SK-N-SH (cell line): ENCODE measurements at regions not wholly inside any gene's neighbourhood (a gene's known extent, or its start where the extent isn't known, plus 50 kb on each side); places are given as distances from the start of the nearest gene placed in this dataset.

Source experiments
- CTCF ChIA-PET: fragments of 300-600, 350-600 bp; formaldehyde crosslinking; extraction: SDS; loops from one replicate; lab custom pipeline; 2021; lab: Yijun Ruan, JAX
- POLR2A ChIA-PET: fragments of 350-600 bp; sonication (Branson Sonifier 250); formaldehyde crosslinking; extraction: SDS; loops from one replicate; lab custom pipeline; 2020; ENCODE audit warnings: antibody characterized with exemption, inconsistent platforms; lab: Yijun Ruan, JAX
- DNase-seq: peaks from one replicate; pipeline ENCODE4 v3.0.0; 2012
- H2AFZ ChIP-seq: fragments of 200-600 bp; sonication (generic); 2 replicates; pipeline ENCODE4 v1.8.1; 2016; ENCODE audit warnings: antibody characterized with exemption, mild to moderate bottlenecking, low read depth
- H3F3A ChIP-seq: fragments of 200-600 bp; sonication (generic); replicated peaks from 2 replicates; pipeline ENCODE3; 2016; ENCODE audit warnings: antibody characterized with exemption, mild to moderate bottlenecking; ENCODE audit not compliant: insufficient read depth
- H3K27ac ChIP-seq, 2 experiments: fragments of 200-500 bp in 1 of 2; fragments of 200-600 bp in 1 of 2; sonication (Bioruptor generic) in 1 of 2; sonication (generic), shearing (Covaris generic) in 1 of 2; 2 replicates each; pipeline versions ENCODE4 v1.5.1 to v1.6.1; 2014 to 2016; ENCODE audit warnings: low read depth in 2 of 2, inconsistent platforms in 1 of 2, low read length in 1 of 2, mild to moderate bottlenecking in 1 of 2, mixed read lengths in 1 of 2
- H3K27me3 ChIP-seq: fragments of 200-600 bp; sonication (generic), shearing (Covaris generic); 2 replicates; pipeline ENCODE4 v1.6.1; 2016; ENCODE audit warnings: mixed run types; ENCODE audit not compliant: insufficient read depth
- H3K36me3 ChIP-seq, 2 experiments: fragments of 200-500 bp in 1 of 2; fragments of 200-600 bp in 1 of 2; sonication (Bioruptor generic) in 1 of 2; sonication (generic) in 1 of 2; replicated peaks in 1 of 2; 2 replicates each; pipeline versions ENCODE3 to v1.5.1; 2014 to 2016; ENCODE audit warnings: low read length in 1 of 2, mild to moderate bottlenecking in 1 of 2; ENCODE audit not compliant: insufficient read depth in 2 of 2, control insufficient read depth in 1 of 2
- H3K4me1 ChIP-seq, 2 experiments: fragments of 200-500 bp in 1 of 2; fragments of 200-600 bp in 1 of 2; sonication (Bioruptor generic) in 1 of 2; sonication (generic), shearing (Covaris generic) in 1 of 2; 2 replicates each; pipeline versions ENCODE4 v1.5.1 to v1.6.1; 2014 to 2016; ENCODE audit warnings: low read depth in 1 of 2, low read length in 1 of 2, mixed run types in 1 of 2; ENCODE audit not compliant: insufficient read depth in 2 of 2, control insufficient read depth in 1 of 2
- H3K4me2 ChIP-seq: fragments of 200-600 bp; sonication (generic), shearing (Covaris generic); 2 replicates; pipeline ENCODE4 v1.6.1; 2017; ENCODE audit warnings: mixed run types
- H3K4me3 ChIP-seq, 2 experiments: fragments of 200-500 bp in 1 of 2; fragments of 200-600 bp in 1 of 2; sonication (Bioruptor generic) in 1 of 2; sonication (generic), shearing (Covaris generic) in 1 of 2; 2 replicates each; pipeline versions ENCODE4 v1.5.1 to v1.8.1; 2014 to 2016; ENCODE audit warnings: low read depth in 2 of 2, inconsistent platforms in 1 of 2, low read length in 1 of 2, mild to moderate bottlenecking in 1 of 2, mixed read lengths in 1 of 2, moderate library complexity in 1 of 2
- H3K79me2 ChIP-seq: fragments of 200-600 bp; sonication (generic); 2 replicates; pipeline ENCODE4 v1.8.1; 2017; ENCODE audit warnings: mild to moderate bottlenecking; ENCODE audit not compliant: insufficient read depth
- H3K9ac ChIP-seq: fragments of 200-600 bp; sonication (generic); 2 replicates; pipeline ENCODE4 v1.6.1; 2017; ENCODE audit warnings: mixed run types
- H3K9me2 ChIP-seq: fragments of 200-600 bp; sonication (generic); 2 replicates; pipeline ENCODE4 v1.6.1; 2017; ENCODE audit warnings: mixed run types
- H3K9me3 ChIP-seq: fragments of 200-600 bp; sonication (generic); 2 replicates; pipeline ENCODE4 v1.6.1; 2017; ENCODE audit warnings: mixed run types, mild to moderate bottlenecking, moderate library complexity
- H4K20me1 ChIP-seq: fragments of 200-600 bp; sonication (generic); 2 replicates; pipeline ENCODE4 v1.6.1; 2017; ENCODE audit warnings: mild to moderate bottlenecking, mixed run types; ENCODE audit not compliant: insufficient read depth
- ELF1 ChIP-seq: IDR thresholded peaks from 2 replicates; pipeline ENCODE4 v1.4.0; 2012
- EP300 ChIP-seq, 2 experiments: IDR thresholded peaks; 2 replicates each; pipeline versions ENCODE4 v1.4.0 to v1.6.1; 2012; ENCODE audit warnings: borderline replicate concordance in 1 of 2, low read depth in 1 of 2, low read length in 1 of 2
- EZH2phosphoT487 ChIP-seq: fragments of 200-600 bp; sonication (generic); IDR thresholded peaks from 2 replicates; pipeline ENCODE4 v1.6.1; 2017; ENCODE audit warnings: low read depth, mixed run types, mild to moderate bottlenecking, antibody characterized with exemption, moderate library complexity, borderline replicate concordance
- FOXM1 ChIP-seq: IDR thresholded peaks from 2 replicates; pipeline ENCODE4 v1.4.0; 2012; ENCODE audit warnings: low read depth, mild to moderate bottlenecking
- GATA2 ChIP-seq: sonication (generic); formaldehyde crosslinking; IDR thresholded peaks from 2 replicates; pipeline ENCODE4 v1.5.0; 2020; ENCODE audit warnings: mild to moderate bottlenecking, missing genetic modification reagents
- IRF3 ChIP-seq: fragments of 150-350 bp; IDR thresholded peaks from 2 replicates; pipeline ENCODE4 v1.6.1; 2016; ENCODE audit warnings: mild to moderate bottlenecking, low read depth, low read length
- MEF2A ChIP-seq: IDR thresholded peaks from 2 replicates; pipeline ENCODE4 v1.4.0; 2012; ENCODE audit warnings: low read depth, borderline replicate concordance
- MXI1 ChIP-seq: IDR thresholded peaks from 2 replicates; pipeline ENCODE4 v1.6.1; 2012; ENCODE audit warnings: mild to moderate bottlenecking, low read depth, low read length, improper control_type of control experiment
- NFIC ChIP-seq: IDR thresholded peaks from 2 replicates; pipeline ENCODE4 v1.4.0; 2012; ENCODE audit warnings: borderline replicate concordance
- POLR2AphosphoS5 ChIP-seq: IDR thresholded peaks from 2 replicates; pipeline ENCODE4 v1.6.1; 2012; ENCODE audit warnings: low read depth, low read length
- RAD21 ChIP-seq: IDR thresholded peaks from 2 replicates; pipeline ENCODE4 v1.6.1; 2012; ENCODE audit warnings: mild to moderate bottlenecking, low read length
- RCOR1 ChIP-seq: fragments of 150-350 bp; IDR thresholded peaks from 2 replicates; pipeline ENCODE4 v1.6.1; 2017; ENCODE audit warnings: antibody characterized with exemption, low read length
- SIN3A ChIP-seq: IDR thresholded peaks from 2 replicates; pipeline ENCODE4 v1.6.1; 2012; ENCODE audit warnings: low read depth, mild to moderate bottlenecking, low read length, moderate library complexity, borderline replicate concordance
- SMC3 ChIP-seq: IDR thresholded peaks from 2 replicates; pipeline ENCODE4 v1.6.1; 2012; ENCODE audit warnings: low read depth, low read length, improper control_type of control experiment
- TAF1 ChIP-seq: IDR thresholded peaks from 2 replicates; pipeline ENCODE4 v1.6.1; 2012; ENCODE audit warnings: low read depth, mild to moderate bottlenecking, low read length, moderate library complexity, borderline replicate concordance
- TEAD4 ChIP-seq: IDR thresholded peaks from 2 replicates; pipeline ENCODE4 v1.4.0; 2012; ENCODE audit warnings: mild to moderate bottlenecking, borderline replicate concordance; ENCODE audit not compliant: insufficient read depth
- YY1 ChIP-seq: IDR thresholded peaks from 2 replicates; pipeline ENCODE4 v1.4.0; 2012; ENCODE audit warnings: low read depth, mild to moderate bottlenecking
- ZBTB33 ChIP-seq: IDR thresholded peaks from 2 replicates; pipeline ENCODE4 v1.4.0; 2012; ENCODE audit warnings: low read depth, borderline replicate concordance
- WGBS: methylation state at CpG from one replicate; pipeline ENCODE4 v1.1.6; 2017; ENCODE audit warnings: low lambda C conversion rate; 5-methylcytosine and 5-hydroxymethylcytosine counted together
- TF ChIP-seq, protein P1 (sequence below): IDR thresholded peaks from 2 replicates; pipeline ENCODE4 v1.4.0; 2012; ENCODE audit warnings: low read depth, borderline replicate concordance
- TF ChIP-seq, protein P2 (sequence below): fragments of 150-350 bp; IDR thresholded peaks from 2 replicates; pipeline ENCODE4 v1.6.1; 2017; ENCODE audit warnings: antibody characterized with exemption, low read length, low read depth, borderline replicate concordance

GRCh38 chr20:58097943-58098342 is 130.5 kb downstream of the ANKRD60 start:
- H3K27me3 ChIP-seq = no peaks in the 10 kb centered on the region
- H3K9ac ChIP-seq = no peak overlapping the region
- CTCF ChIA-PET = interaction anchor here (8.3 kb wide), 1 partner anchor 11 kb away, joined by 52 read pairs; no protein-coding TSS in a partner anchor

DNA sequence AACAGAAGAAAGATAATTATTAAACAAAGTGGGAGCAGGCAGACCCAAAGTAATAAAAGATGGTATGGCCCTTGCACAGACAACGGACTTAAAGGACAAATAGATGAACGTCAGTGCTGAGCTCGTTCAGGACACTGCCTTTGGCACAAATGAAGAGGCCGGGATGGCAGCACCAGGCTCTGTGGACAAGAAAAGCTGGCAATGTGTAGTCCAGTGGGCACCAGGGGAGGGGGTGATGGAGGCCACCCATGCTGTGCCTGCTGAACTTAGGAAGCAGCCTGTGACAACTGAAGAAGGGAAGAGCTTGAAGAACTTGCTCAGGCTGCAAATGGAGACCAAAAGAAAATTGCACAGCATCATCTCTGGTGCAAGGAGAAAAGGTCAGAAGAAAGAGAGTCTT is 131.0 kb downstream of the ANKRD60 start:
- no peaks in the 10 kb centered on the region for H3F3A ChIP-seq
- 67% methylated on average over 4 of the region's 4 CpGs for WGBS
- no peaks in the 10 kb centered on the region for H3K79me2 ChIP-seq
- H2AFZ ChIP-seq = no peak overlapping the region
- H3K4me2 ChIP-seq = no peak overlapping the region
- H3K9ac ChIP-seq = no peak overlapping the region
- ChIA-PET CTCF (interaction anchor here (1.1 to 8.3 kb wide), 2 partner anchors 10 to 475 kb away, joined by 3 to 52 read pairs; no protein-coding TSS in a partner anchor), POLR2A (no interaction called here)
- no peak overlapping the region for H3K4me3 ChIP-seq
- H3K36me3 ChIP-seq = no peaks in the 10 kb centered on the region
- H3K4me1 ChIP-seq = peaks cover 0 to 3% of the 10 kb centered on the region in 2 experiments; a peak in 1 of 4 replicates
- DNase-seq = no peak
- no peaks in the 10 kb centered on the region for H3K9me2 ChIP-seq
- no peaks in the 10 kb centered on the region for H3K27me3 ChIP-seq
- H4K20me1 ChIP-seq = no peaks in the 10 kb centered on the region
- H3K9me3 ChIP-seq = no peaks in the 10 kb centered on the region
- H3K27ac ChIP-seq = no peak overlapping the region
- TF ChIP-seq, protein P1, sequence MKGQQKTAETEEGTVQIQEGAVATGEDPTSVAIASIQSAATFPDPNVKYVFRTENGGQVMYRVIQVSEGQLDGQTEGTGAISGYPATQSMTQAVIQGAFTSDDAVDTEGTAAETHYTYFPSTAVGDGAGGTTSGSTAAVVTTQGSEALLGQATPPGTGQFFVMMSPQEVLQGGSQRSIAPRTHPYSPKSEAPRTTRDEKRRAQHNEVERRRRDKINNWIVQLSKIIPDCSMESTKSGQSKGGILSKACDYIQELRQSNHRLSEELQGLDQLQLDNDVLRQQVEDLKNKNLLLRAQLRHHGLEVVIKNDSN = no peak
- no peak for TF ChIP-seq NFIC
- TF ChIP-seq, protein P2, sequence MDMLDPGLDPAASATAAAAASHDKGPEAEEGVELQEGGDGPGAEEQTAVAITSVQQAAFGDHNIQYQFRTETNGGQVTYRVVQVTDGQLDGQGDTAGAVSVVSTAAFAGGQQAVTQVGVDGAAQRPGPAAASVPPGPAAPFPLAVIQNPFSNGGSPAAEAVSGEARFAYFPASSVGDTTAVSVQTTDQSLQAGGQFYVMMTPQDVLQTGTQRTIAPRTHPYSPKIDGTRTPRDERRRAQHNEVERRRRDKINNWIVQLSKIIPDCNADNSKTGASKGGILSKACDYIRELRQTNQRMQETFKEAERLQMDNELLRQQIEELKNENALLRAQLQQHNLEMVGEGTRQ = no peak
- TF ChIP-seq SIN3A = no peak
- TF ChIP-seq EP300 (IDR thresholded peaks at IDR 0.05; ENCODE audit: borderline replicate concordance in 1 of 2, low read depth in 1 of 2, low read length in 1 of 2) = no peak
- TF ChIP-seq POLR2AphosphoS5 = no peak
- TF ChIP-seq ZBTB33 = no peak
- TF ChIP-seq SMC3 = no peak
- no peak for TF ChIP-seq YY1
- TF ChIP-seq IRF3 = no peak
- TF ChIP-seq TAF1 = no peak
- TF ChIP-seq MXI1 = no peak
- no peak for TF ChIP-seq FOXM1

More at GRCh38 chr20:58097943-58098342, 130.5 kb downstream of the ANKRD60 start:
- Histone ChIP-seq H3K79me2 (no peaks in the 10 kb centered on the region), H3K9me2 (no peaks in the 10 kb centered on the region), H3K4me3 (no peak overlapping the region), H3K36me3 (no peaks in the 10 kb centered on the region), H4K20me1 (no peaks in the 10 kb centered on the region), H3K4me1 (peaks cover 0 to 8% of the 10 kb centered on the region in 2 experiments; a peak in 1 of 4 replicates), H3K4me2 (no peak overlapping the region), H2AFZ (no peak overlapping the region), H3K27ac (no peak overlapping the region), H3K9me3 (no peaks in the 10 kb centered on the region), H3F3A (no peaks in the 10 kb centered on the region)
- WGBS = 74% methylated on average over 7 of the region's 7 CpGs
- no peak for DNase-seq
- POLR2A ChIA-PET = no interaction called here
- TF ChIP-seq FOXM1 = no peak
- no peak for TF ChIP-seq GATA2 (CRISPR knock-in tag)
- no peak for TF ChIP-seq TEAD4
- no peak for TF ChIP-seq RAD21
- TF ChIP-seq EZH2phosphoT487 = no peak
- TF ChIP-seq NFIC = no peak
- TF ChIP-seq, protein P1 = no peak
- no peak for TF ChIP-seq EP300 (IDR thresholded peaks at IDR 0.05; ENCODE audit: borderline replicate concordance in 1 of 2, low read depth in 1 of 2, low read length in 1 of 2)
- TF ChIP-seq ELF1 = no peak
- no peak for TF ChIP-seq SMC3
- TF ChIP-seq MEF2A = no peak
- no peak for TF ChIP-seq RCOR1
- TF ChIP-seq IRF3 = no peak
